ENCODE measurements at regions not wholly inside any gene's neighbourhood (a gene's known extent, or its start where the extent isn't known, plus 50 kb on each side); places are given as distances from the start of the nearest gene placed in this dataset.

DNA sequence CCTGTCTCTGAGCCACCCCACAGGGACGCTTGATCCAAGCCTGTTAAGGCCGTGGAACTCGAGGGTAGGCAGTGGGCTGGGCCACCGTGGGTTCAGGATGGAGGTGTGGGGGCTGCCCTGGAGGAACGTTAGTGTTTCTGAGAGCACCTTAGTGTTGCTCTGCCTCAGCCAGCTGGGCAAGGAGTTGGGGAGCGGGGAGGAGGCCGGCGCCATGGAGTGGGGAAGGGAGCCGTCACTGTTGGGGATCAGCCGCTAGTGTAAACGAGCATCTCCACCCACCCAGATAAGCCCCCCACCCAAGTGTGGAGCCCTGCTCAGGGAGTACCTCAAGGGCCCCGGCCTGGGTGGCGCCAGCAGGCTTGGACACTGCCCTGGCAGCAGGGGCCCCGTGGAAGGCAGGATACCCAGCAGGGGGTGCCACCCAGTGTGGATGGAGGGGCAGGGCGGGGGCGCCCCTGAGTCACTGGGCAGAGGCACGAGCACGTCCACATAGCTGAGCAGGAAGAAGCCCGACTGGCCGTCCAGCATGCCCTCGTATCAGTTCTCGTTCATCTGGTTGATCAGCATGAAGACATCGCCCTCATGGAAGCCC, 98.6 kb downstream of the KPNA2 start:
- TF ChIP-seq CTCF (IDR thresholded peaks at IDR 0.05) (no peak), POLR2A (IDR thresholded peaks at IDR 0.05) (no peak)
